Body of pancreas (tissue), 4 donors: ENCODE measurements at regions not wholly inside any gene's neighbourhood (a gene's known extent, or its start where the extent isn't known, plus 50 kb on each side); places are given as distances from the start of the nearest gene placed in this dataset.

Experiments
- CTCF ChIP-seq, 7 experiments: fragments of 450-650 bp in 4 of 7; fragments of 200-600 bp in 3 of 7; sonication (generic) in 3 of 7; IDR thresholded peaks; one replicate each; pipeline ENCODE4 v1.5.1; 2016 to 2019; ENCODE audit warnings: antibody characterized with exemption in 7 of 7
- POLR2A ChIP-seq, 3 donors: fragments of 450-650 bp; IDR thresholded peaks; one replicate each; pipeline ENCODE4 v1.6.1; 2016; ENCODE audit warnings: antibody characterized with exemption in 3 of 3, mild to moderate bottlenecking in 2 of 3

GRCh38 chr16:86151239-86151851 is 252.4 kb downstream of the IRF8 start:
- TF ChIP-seq POLR2A (IDR thresholded peaks at IDR 0.05), result no peak
- TF ChIP-seq CTCF (IDR thresholded peaks at IDR 0.05), result no peak
